ENCODE measurements at regions not wholly inside any gene's neighbourhood (a gene's known extent, or its start where the extent isn't known, plus 50 kb on each side); places are given as distances from the start of the nearest gene placed in this dataset.

- Histone ChIP-seq H3K4me1 (ENCODE audit: low read length) (no peaks in the 10 kb centered on the region), H4K20me1 (ENCODE audit: insufficient read depth, low read length) (no peaks in the 10 kb centered on the region), H3K27me3 (ENCODE audit: low read depth, low read length) (no peaks in the 10 kb centered on the region), H2AFZ (ENCODE audit: low read depth, low read length) (no peak overlapping the region), H3K4me3 (ENCODE audit: low read length) (no peak overlapping the region), H3K4me2 (ENCODE audit: low read length) (no peak overlapping the region), H3K27ac (ENCODE audit: low read length) (no peak overlapping the region), H3K36me3 (replicated peaks; ENCODE audit: low read depth, low read length) (no peaks in the 10 kb centered on the region), H3K79me2 (ENCODE audit: low read length) (no peaks in the 10 kb centered on the region), H3K9me3 (ENCODE audit: insufficient read depth, low read length) (no peaks in the 10 kb centered on the region), H3K9ac (ENCODE audit: low read length) (no peak overlapping the region)
- no peak for TF ChIP-seq CTCF (IDR thresholded peaks at IDR 0.05; ENCODE audit: low read depth, low read length)
- no peak for TF ChIP-seq EZH2phosphoT487 (IDR thresholded peaks at IDR 0.05; ENCODE audit: low read depth)
Observed at GRCh38 chr9:87063871-87064270, 116.6 kb upstream of the GAS1 start.

GRCh38 chr9:87064311-87064710, 117.0 kb upstream of the GAS1 start:
- no peaks in the 10 kb centered on the region for H3K79me2 ChIP-seq (ENCODE audit: low read length)
- no peaks in the 10 kb centered on the region for H3K4me1 ChIP-seq (ENCODE audit: low read length)
- no peaks in the 10 kb centered on the region for H3K36me3 ChIP-seq (replicated peaks; ENCODE audit: low read depth, low read length)

GRCh38 chr9:87065981-87066380, 118.7 kb upstream of the GAS1 start:
- no peak for TF ChIP-seq EZH2phosphoT487 (IDR thresholded peaks at IDR 0.05; ENCODE audit: low read depth)
- no peak for TF ChIP-seq CTCF (IDR thresholded peaks at IDR 0.05; ENCODE audit: low read depth, low read length)
- H3K27ac ChIP-seq (ENCODE audit: low read length): no peak overlapping the region
- no peak overlapping the region for H2AFZ ChIP-seq (ENCODE audit: low read depth, low read length)
- no peaks in the 10 kb centered on the region for H3K4me1 ChIP-seq (ENCODE audit: low read length)
- H3K79me2 ChIP-seq (ENCODE audit: low read length): no peaks in the 10 kb centered on the region
- no peaks in the 10 kb centered on the region for H3K27me3 ChIP-seq (ENCODE audit: low read depth, low read length)
- no peak overlapping the region for H3K4me3 ChIP-seq (ENCODE audit: low read length)
- H3K9me3 ChIP-seq (ENCODE audit: insufficient read depth, low read length): no peaks in the 10 kb centered on the region
- H3K9ac ChIP-seq (ENCODE audit: low read length): no peak overlapping the region
- H3K36me3 ChIP-seq (replicated peaks; ENCODE audit: low read depth, low read length): no peaks in the 10 kb centered on the region
- H4K20me1 ChIP-seq (ENCODE audit: insufficient read depth, low read length): no peaks in the 10 kb centered on the region
- H3K4me2 ChIP-seq (ENCODE audit: low read length): no peak overlapping the region

More at GRCh38 chr9:87064311-87064710, 117.0 kb upstream of the GAS1 start:
- Histone ChIP-seq H4K20me1 (ENCODE audit: insufficient read depth, low read length) (no peaks in the 10 kb centered on the region), H3K4me3 (ENCODE audit: low read length) (no peak overlapping the region), H3K27me3 (ENCODE audit: low read depth, low read length) (no peaks in the 10 kb centered on the region), H3K9ac (ENCODE audit: low read length) (no peak overlapping the region), H3K4me2 (ENCODE audit: low read length) (no peak overlapping the region), H3K27ac (ENCODE audit: low read length) (no peak overlapping the region), H2AFZ (ENCODE audit: low read depth, low read length) (no peak overlapping the region), H3K9me3 (ENCODE audit: insufficient read depth, low read length) (no peaks in the 10 kb centered on the region)
- TF ChIP-seq CTCF (IDR thresholded peaks at IDR 0.05; ENCODE audit: low read depth, low read length): no peak

GRCh38 chr9:87067426-87067825, 120.1 kb upstream of the GAS1 start:
- Histone ChIP-seq H2AFZ (ENCODE audit: low read depth, low read length) (no peak overlapping the region), H4K20me1 (ENCODE audit: insufficient read depth, low read length) (no peaks in the 10 kb centered on the region), H3K9me3 (ENCODE audit: insufficient read depth, low read length) (no peaks in the 10 kb centered on the region), H3K9ac (ENCODE audit: low read length) (no peak overlapping the region), H3K4me2 (ENCODE audit: low read length) (no peak overlapping the region), H3K4me3 (ENCODE audit: low read length) (no peak overlapping the region), H3K36me3 (replicated peaks; ENCODE audit: low read depth, low read length) (no peaks in the 10 kb centered on the region), H3K27me3 (ENCODE audit: low read depth, low read length) (no peaks in the 10 kb centered on the region), H3K4me1 (ENCODE audit: low read length) (no peaks in the 10 kb centered on the region), H3K27ac (ENCODE audit: low read length) (no peak overlapping the region), H3K79me2 (ENCODE audit: low read length) (no peaks in the 10 kb centered on the region)
- TF ChIP-seq EZH2phosphoT487 (IDR thresholded peaks at IDR 0.05; ENCODE audit: low read depth): no peak
- no peak for TF ChIP-seq CTCF (IDR thresholded peaks at IDR 0.05; ENCODE audit: low read depth, low read length)
